HEK293 (cell line): ENCODE measurements at regions not wholly inside any gene's neighbourhood (a gene's known extent, or its start where the extent isn't known, plus 50 kb on each side); places are given as distances from the start of the nearest gene placed in this dataset.

Experiments
- FEZF1 ChIP-seq: fragments of 450-650 bp; formaldehyde crosslinking; IDR thresholded peaks from 2 replicates; pipeline ENCODE4 v1.5.1; 2016; ENCODE audit warnings: missing biosample characterization, missing genetic modification characterization
- ZNF510 ChIP-seq: fragments of 450-650 bp; formaldehyde crosslinking; IDR thresholded peaks from 2 replicates; pipeline ENCODE4 v1.5.1; 2018; ENCODE audit warnings: mild to moderate bottlenecking, missing genetic modification characterization, missing biosample characterization; ENCODE audit not compliant: insufficient replicate concordance
- TF ChIP-seq, protein P1 (sequence below): fragments of 450-650 bp; formaldehyde crosslinking; IDR thresholded peaks from 2 replicates; pipeline ENCODE4 v1.5.1; 2016; ENCODE audit warnings: missing biosample characterization, missing genetic modification characterization
- TF ChIP-seq, protein P2 (sequence below): fragments of 450-650 bp; IDR thresholded peaks from 2 replicates; pipeline ENCODE4 v1.5.1; 2018; ENCODE audit warnings: missing biosample characterization, mild to moderate bottlenecking, missing genetic modification characterization
- TF ChIP-seq, protein P3 (sequence below): fragments of 450-650 bp; formaldehyde crosslinking; IDR thresholded peaks from 2 replicates; pipeline ENCODE4 v1.5.1; 2016; ENCODE audit warnings: missing biosample characterization, missing genetic modification characterization

DNA sequence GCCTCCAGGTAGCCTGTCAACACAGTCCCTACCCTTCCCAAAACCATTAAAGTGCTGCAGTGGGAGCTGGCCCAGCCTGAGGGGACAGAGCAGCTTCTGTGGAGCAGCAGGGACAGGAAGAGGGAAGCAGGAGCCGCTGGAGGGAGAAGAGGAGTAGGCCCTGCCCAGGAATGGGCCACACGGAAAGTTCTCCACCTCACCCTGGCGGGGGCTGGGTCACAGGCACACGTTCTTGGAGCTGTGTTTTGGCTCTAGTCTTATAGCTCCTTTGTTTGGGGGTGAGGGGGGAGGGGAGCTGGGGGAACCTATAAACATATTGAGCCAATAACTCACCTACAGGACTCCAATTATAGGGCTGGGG, 508.6 kb downstream of the SHQ1 start:
- no peak for TF ChIP-seq FEZF1
- TF ChIP-seq, protein P1, sequence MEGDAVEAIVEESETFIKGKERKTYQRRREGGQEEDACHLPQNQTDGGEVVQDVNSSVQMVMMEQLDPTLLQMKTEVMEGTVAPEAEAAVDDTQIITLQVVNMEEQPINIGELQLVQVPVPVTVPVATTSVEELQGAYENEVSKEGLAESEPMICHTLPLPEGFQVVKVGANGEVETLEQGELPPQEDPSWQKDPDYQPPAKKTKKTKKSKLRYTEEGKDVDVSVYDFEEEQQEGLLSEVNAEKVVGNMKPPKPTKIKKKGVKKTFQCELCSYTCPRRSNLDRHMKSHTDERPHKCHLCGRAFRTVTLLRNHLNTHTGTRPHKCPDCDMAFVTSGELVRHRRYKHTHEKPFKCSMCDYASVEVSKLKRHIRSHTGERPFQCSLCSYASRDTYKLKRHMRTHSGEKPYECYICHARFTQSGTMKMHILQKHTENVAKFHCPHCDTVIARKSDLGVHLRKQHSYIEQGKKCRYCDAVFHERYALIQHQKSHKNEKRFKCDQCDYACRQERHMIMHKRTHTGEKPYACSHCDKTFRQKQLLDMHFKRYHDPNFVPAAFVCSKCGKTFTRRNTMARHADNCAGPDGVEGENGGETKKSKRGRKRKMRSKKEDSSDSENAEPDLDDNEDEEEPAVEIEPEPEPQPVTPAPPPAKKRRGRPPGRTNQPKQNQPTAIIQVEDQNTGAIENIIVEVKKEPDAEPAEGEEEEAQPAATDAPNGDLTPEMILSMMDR (tag by site-specific recombination): no peak
- no peak for TF ChIP-seq ZNF510 (tag by site-specific recombination)
- TF ChIP-seq, protein P2, sequence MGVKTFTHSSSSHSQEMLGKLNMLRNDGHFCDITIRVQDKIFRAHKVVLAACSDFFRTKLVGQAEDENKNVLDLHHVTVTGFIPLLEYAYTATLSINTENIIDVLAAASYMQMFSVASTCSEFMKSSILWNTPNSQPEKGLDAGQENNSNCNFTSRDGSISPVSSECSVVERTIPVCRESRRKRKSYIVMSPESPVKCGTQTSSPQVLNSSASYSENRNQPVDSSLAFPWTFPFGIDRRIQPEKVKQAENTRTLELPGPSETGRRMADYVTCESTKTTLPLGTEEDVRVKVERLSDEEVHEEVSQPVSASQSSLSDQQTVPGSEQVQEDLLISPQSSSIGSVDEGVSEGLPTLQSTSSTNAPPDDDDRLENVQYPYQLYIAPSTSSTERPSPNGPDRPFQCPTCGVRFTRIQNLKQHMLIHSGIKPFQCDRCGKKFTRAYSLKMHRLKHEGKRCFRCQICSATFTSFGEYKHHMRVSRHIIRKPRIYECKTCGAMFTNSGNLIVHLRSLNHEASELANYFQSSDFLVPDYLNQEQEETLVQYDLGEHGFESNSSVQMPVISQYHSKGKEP (tag by site-specific recombination): no peak
- TF ChIP-seq, protein P3, sequence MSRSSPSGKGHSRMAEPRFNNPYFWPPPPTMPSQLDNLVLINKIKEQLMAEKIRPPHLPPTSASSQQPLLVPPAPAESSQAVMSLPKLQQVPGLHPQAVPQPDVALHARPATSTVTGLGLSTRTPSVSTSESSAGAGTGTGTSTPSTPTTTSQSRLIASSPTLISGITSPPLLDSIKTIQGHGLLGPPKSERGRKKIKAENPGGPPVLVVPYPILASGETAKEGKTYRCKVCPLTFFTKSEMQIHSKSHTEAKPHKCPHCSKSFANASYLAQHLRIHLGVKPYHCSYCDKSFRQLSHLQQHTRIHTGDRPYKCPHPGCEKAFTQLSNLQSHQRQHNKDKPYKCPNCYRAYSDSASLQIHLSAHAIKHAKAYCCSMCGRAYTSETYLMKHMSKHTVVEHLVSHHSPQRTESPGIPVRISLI: no peak
